K562 (cell line): ENCODE measurements at regions not wholly inside any gene's neighbourhood (a gene's known extent, or its start where the extent isn't known, plus 50 kb on each side); places are given as distances from the start of the nearest gene placed in this dataset.

ENCODE experiments used
- ADNP ChIP-seq: fragments of 200-800 bp; sonication (Bioruptor generic); IDR thresholded peaks from 2 replicates; pipeline ENCODE4 v1.6.1; 2016; ENCODE audit warnings: missing genetic modification characterization, missing compliant biosample characterization
- CBFA2T3 ChIP-seq: fragments of 450-650 bp; IDR thresholded peaks from 2 replicates; pipeline ENCODE4 v1.6.1; 2017
- CBFB ChIP-seq: sonication (generic); formaldehyde crosslinking; IDR thresholded peaks from 2 replicates; pipeline ENCODE4 v1.4.0; 2020; ENCODE audit warnings: mild to moderate bottlenecking, missing genetic modification reagents
- CTBP1 ChIP-seq: fragments of 450-650 bp; IDR thresholded peaks from 2 replicates; pipeline ENCODE4 v1.6.1; 2016; ENCODE audit warnings: borderline replicate concordance
- DPF2 ChIP-seq: fragments of 450-650 bp; IDR thresholded peaks from 2 replicates; pipeline ENCODE4 v1.6.1; 2016
- FOSL1 ChIP-seq: fragments of 200-800 bp; sonication (Bioruptor generic); conservative IDR thresholded peaks from 2 replicates; pipeline ENCODE4 v1.6.1; 2016; ENCODE audit warnings: missing genetic modification characterization, missing compliant biosample characterization
- HIVEP1 ChIP-seq: fragments of 250-450 bp; sonication (Bioruptor Pico); IDR thresholded peaks from 2 replicates; pipeline ENCODE4 v1.4.0; 2020; ENCODE audit warnings: mild to moderate bottlenecking
- JUNB ChIP-seq: fragments of 450-650 bp; formaldehyde crosslinking; conservative IDR thresholded peaks from 2 replicates; pipeline ENCODE4 v1.4.0; 2020; ENCODE audit warnings: mild to moderate bottlenecking
- MECOM ChIP-seq: fragments of 250-450 bp; sonication (Bioruptor Pico); IDR thresholded peaks from 2 replicates; pipeline ENCODE4 v1.8.0; 2022; ENCODE audit warnings: inconsistent platforms
- MXI1 ChIP-seq: IDR thresholded peaks from 2 replicates; pipeline ENCODE4 v1.6.1; 2011; ENCODE audit warnings: low read depth, mild to moderate bottlenecking, improper control_type of control experiment, low read length
- NFE2L1 ChIP-seq: fragments of 450-650 bp; IDR thresholded peaks from 2 replicates; pipeline ENCODE4 v1.6.1; 2016; ENCODE audit warnings: missing genetic modification characterization, low read depth, mild to moderate bottlenecking, missing compliant biosample characterization, moderate library complexity, borderline replicate concordance
- NFRKB ChIP-seq: fragments of 450-650 bp; IDR thresholded peaks from 2 replicates; pipeline ENCODE4 v1.6.1; 2016; ENCODE audit warnings: low read depth
- NR2C2 ChIP-seq, 2 experiments: fragments of 200-800 bp in 1 of 2; sonication (Bioruptor generic) in 1 of 2; sonication (generic) in 1 of 2; formaldehyde crosslinking in 1 of 2; IDR thresholded peaks; 2 replicates each; pipeline versions ENCODE4 v1.6.1 to v1.8.0; 2016 to 2022; ENCODE audit warnings: mild to moderate bottlenecking in 1 of 2, missing compliant biosample characterization in 1 of 2, missing genetic modification characterization in 1 of 2, missing genetic modification reagents in 1 of 2
- POLR3A ChIP-seq: IDR thresholded peaks from 2 replicates; pipeline ENCODE4 v1.6.1; 2011; ENCODE audit warnings: borderline replicate concordance, mild to moderate bottlenecking, moderate library complexity; ENCODE audit not compliant: insufficient read length, insufficient read depth; ENCODE audit errors: extremely low read depth
- RB1 ChIP-seq: fragments of 450-650 bp; IDR thresholded peaks from 2 replicates; pipeline ENCODE4 v1.6.1; 2017; ENCODE audit warnings: low read depth, mild to moderate bottlenecking
- SMARCA4 ChIP-seq: fragments of 450-650 bp; IDR thresholded peaks from 2 replicates; pipeline ENCODE4 v1.6.1; 2016
- ZBTB12 ChIP-seq: fragments of 250-450 bp; sonication (Bioruptor Pico); IDR thresholded peaks from 2 replicates; pipeline ENCODE4 v1.4.0; 2020
- ZZZ3 ChIP-seq: fragments of 450-650 bp; IDR thresholded peaks from 2 replicates; pipeline ENCODE4 v1.6.1; 2016; ENCODE audit warnings: antibody characterized with exemption, mild to moderate bottlenecking, moderate library complexity
- TF ChIP-seq, protein P1 (sequence below): fragments of 450-650 bp; formaldehyde crosslinking; IDR thresholded peaks from 2 replicates; pipeline ENCODE4 v1.4.0; 2022; ENCODE audit warnings: mild to moderate bottlenecking, moderate library complexity
- TF ChIP-seq, protein P2 (sequence below): sonication (generic); formaldehyde crosslinking; IDR thresholded peaks from 2 replicates; pipeline ENCODE4 v1.8.1; 2023; ENCODE audit warnings: mild to moderate bottlenecking, missing genetic modification reagents
- TF ChIP-seq, protein P3 (sequence below): sonication (generic); formaldehyde crosslinking; IDR thresholded peaks from 2 replicates; pipeline ENCODE4 v1.8.0; 2022; ENCODE audit warnings: mild to moderate bottlenecking, missing genetic modification reagents

GRCh38 chr3:194256040-194256945 lies 94.8 kb downstream of the CPN2 start (continued):
- TF ChIP-seq SMARCA4 (peak; percentile 42; the same call in 1 of the 2 replicates), HIVEP1 (CRISPR knock-in tag) (peak; percentile 7; the same call in 1 of the 2 replicates), MECOM (no peak), CBFB (CRISPR knock-in tag) (no peak), FOSL1 (tag) (no peak), JUNB (no peak), NR2C2 (CRISPR knock-in tag; IDR thresholded peaks at IDR 0.05) (no peak), NR2C2 (tag; IDR thresholded peaks at IDR 0.05) (no peak), CBFA2T3 (peak; percentile 95), ZZZ3 (no peak), CTBP1 (peak; percentile 41; the same call in 1 of the 2 replicates), POLR3A (peak; percentile 6), NFE2L1 (tag) (no peak; the same call in 1 of the 2 replicates), NFRKB (0 out of 2 replicates have a peak, but pooled peaks have one; percentile 46), DPF2 (peak; percentile 4; the same call in 1 of the 2 replicates), RB1 (no peak), MXI1 (no peak), ZBTB12 (no peak), ADNP (tag) (peak; percentile 77; the same call in 1 of the 2 replicates)
- TF ChIP-seq, protein P1, sequence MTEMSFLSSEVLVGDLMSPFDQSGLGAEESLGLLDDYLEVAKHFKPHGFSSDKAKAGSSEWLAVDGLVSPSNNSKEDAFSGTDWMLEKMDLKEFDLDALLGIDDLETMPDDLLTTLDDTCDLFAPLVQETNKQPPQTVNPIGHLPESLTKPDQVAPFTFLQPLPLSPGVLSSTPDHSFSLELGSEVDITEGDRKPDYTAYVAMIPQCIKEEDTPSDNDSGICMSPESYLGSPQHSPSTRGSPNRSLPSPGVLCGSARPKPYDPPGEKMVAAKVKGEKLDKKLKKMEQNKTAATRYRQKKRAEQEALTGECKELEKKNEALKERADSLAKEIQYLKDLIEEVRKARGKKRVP (CRISPR knock-in tag), result peak; percentile 39; the same call in 1 of the 2 replicates
- TF ChIP-seq, protein P2, sequence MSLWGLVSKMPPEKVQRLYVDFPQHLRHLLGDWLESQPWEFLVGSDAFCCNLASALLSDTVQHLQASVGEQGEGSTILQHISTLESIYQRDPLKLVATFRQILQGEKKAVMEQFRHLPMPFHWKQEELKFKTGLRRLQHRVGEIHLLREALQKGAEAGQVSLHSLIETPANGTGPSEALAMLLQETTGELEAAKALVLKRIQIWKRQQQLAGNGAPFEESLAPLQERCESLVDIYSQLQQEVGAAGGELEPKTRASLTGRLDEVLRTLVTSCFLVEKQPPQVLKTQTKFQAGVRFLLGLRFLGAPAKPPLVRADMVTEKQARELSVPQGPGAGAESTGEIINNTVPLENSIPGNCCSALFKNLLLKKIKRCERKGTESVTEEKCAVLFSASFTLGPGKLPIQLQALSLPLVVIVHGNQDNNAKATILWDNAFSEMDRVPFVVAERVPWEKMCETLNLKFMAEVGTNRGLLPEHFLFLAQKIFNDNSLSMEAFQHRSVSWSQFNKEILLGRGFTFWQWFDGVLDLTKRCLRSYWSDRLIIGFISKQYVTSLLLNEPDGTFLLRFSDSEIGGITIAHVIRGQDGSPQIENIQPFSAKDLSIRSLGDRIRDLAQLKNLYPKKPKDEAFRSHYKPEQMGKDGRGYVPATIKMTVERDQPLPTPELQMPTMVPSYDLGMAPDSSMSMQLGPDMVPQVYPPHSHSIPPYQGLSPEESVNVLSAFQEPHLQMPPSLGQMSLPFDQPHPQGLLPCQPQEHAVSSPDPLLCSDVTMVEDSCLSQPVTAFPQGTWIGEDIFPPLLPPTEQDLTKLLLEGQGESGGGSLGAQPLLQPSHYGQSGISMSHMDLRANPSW (CRISPR knock-in tag), result 0 out of 2 replicates have a peak, but pooled peaks have one; percentile 54
- TF ChIP-seq, protein P3, sequence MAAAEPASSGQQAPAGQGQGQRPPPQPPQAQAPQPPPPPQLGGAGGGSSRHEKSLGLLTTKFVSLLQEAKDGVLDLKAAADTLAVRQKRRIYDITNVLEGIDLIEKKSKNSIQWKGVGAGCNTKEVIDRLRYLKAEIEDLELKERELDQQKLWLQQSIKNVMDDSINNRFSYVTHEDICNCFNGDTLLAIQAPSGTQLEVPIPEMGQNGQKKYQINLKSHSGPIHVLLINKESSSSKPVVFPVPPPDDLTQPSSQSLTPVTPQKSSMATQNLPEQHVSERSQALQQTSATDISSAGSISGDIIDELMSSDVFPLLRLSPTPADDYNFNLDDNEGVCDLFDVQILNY (CRISPR knock-in tag), result 0 out of 2 replicates have a peak, but pooled peaks have one; percentile 6
